Calu3 (cell line): ENCODE measurements at regions not wholly inside any gene's neighbourhood (a gene's known extent, or its start where the extent isn't known, plus 50 kb on each side); places are given as distances from the start of the nearest gene placed in this dataset.

Source experiments
- BruUV-seq: library from RNA; stranded (reverse); fragments of 400-500 nt; replicated peaks from 2 replicates; lab custom pipeline; 2021; lab: Mats Ljungman, UMichigan
- CTCF ChIA-PET: fragments of 300-600 bp; sonication (Branson Sonifier 250); formaldehyde crosslinking; loops from one replicate; lab custom pipeline; 2022; ENCODE audit warnings: antibody characterized with exemption; lab: Charles Lee
- DNase-seq: peaks from one replicate; pipeline ENCODE4 v3.0.0; 2022
- H3K27ac Mint-ChIP-seq: one replicate; pipeline ENCODE4 v1.8.0; 2022; ENCODE audit warnings: mixed read lengths; ENCODE audit not compliant: unreplicated experiment
- H3K27me3 Mint-ChIP-seq: one replicate; pipeline ENCODE4 v1.8.0; 2022; ENCODE audit warnings: mixed read lengths; ENCODE audit not compliant: unreplicated experiment
- H3K36me3 Mint-ChIP-seq: one replicate; pipeline ENCODE4 v1.8.0; 2022; ENCODE audit warnings: mild to moderate bottlenecking, moderate library complexity, mixed read lengths; ENCODE audit not compliant: insufficient read depth, unreplicated experiment
- H3K4me1 Mint-ChIP-seq: one replicate; pipeline ENCODE4 v1.8.0; 2022; ENCODE audit warnings: mild to moderate bottlenecking, low read depth, mixed read lengths; ENCODE audit not compliant: unreplicated experiment
- H3K4me3 Mint-ChIP-seq: one replicate; pipeline ENCODE4 v1.8.0; 2022; ENCODE audit warnings: mild to moderate bottlenecking, low read depth, moderate library complexity, mixed read lengths; ENCODE audit not compliant: unreplicated experiment
- H3K9me3 Mint-ChIP-seq: one replicate; pipeline ENCODE4 v1.8.0; 2022; ENCODE audit warnings: low read depth, mixed read lengths; ENCODE audit not compliant: unreplicated experiment
- intact Hi-C: fragments of 100-400 bp; cut with micrococcal nuclease; formaldehyde crosslinking; loops from one replicate; pipeline ENCODE4 v1.10.0; 2022; ENCODE audit not compliant: unreplicated experiment
- TF ChIP-seq, protein P1 (sequence below): fragments of 200-600 bp; IDR thresholded peaks from one replicate; pipeline ENCODE4 v1.8.0; 2022; ENCODE audit warnings: antibody characterized with exemption; ENCODE audit not compliant: unreplicated experiment

DNA sequence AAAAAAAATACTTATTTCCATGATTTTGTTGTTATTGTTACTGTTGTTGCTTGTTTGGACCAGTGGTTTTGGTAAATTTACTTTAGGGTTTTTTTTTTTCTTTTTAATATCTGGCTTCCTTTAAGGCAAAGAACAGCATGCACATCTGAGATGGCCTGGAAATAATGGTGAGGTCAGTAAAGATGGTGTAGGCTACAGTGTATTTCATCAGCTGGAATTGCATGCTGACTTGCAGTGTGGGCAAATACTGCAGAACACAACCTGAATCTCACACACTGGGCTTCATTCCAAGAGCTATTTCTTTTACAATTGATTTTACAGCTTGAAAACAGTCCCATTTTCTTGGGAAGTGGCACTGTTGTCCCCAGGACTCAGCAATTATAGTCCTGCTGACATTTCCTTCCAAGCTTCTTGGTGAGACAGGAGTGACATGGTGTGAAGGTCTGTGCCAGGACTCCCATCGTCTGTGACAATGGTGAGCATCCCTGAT is 376.1 kb upstream of the SOX11 start:
- H3K4me1 Mint-ChIP-seq: no peaks in the 10 kb centered on the region
- no peaks in the 10 kb centered on the region for H3K27me3 Mint-ChIP-seq
- no TSS peak for BruUV-seq
- TF ChIP-seq, protein P1, sequence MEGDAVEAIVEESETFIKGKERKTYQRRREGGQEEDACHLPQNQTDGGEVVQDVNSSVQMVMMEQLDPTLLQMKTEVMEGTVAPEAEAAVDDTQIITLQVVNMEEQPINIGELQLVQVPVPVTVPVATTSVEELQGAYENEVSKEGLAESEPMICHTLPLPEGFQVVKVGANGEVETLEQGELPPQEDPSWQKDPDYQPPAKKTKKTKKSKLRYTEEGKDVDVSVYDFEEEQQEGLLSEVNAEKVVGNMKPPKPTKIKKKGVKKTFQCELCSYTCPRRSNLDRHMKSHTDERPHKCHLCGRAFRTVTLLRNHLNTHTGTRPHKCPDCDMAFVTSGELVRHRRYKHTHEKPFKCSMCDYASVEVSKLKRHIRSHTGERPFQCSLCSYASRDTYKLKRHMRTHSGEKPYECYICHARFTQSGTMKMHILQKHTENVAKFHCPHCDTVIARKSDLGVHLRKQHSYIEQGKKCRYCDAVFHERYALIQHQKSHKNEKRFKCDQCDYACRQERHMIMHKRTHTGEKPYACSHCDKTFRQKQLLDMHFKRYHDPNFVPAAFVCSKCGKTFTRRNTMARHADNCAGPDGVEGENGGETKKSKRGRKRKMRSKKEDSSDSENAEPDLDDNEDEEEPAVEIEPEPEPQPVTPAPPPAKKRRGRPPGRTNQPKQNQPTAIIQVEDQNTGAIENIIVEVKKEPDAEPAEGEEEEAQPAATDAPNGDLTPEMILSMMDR: no peak
- H3K36me3 Mint-ChIP-seq: no peaks in the 10 kb centered on the region
- H3K27ac Mint-ChIP-seq: no peak overlapping the region
- CTCF ChIA-PET: no interaction called here
- intact Hi-C loops: no loop called here
- H3K9me3 Mint-ChIP-seq: peaks cover 15% of the 10 kb centered on the region
- no peak overlapping the region for H3K4me3 Mint-ChIP-seq
- no peak for DNase-seq

DNA sequence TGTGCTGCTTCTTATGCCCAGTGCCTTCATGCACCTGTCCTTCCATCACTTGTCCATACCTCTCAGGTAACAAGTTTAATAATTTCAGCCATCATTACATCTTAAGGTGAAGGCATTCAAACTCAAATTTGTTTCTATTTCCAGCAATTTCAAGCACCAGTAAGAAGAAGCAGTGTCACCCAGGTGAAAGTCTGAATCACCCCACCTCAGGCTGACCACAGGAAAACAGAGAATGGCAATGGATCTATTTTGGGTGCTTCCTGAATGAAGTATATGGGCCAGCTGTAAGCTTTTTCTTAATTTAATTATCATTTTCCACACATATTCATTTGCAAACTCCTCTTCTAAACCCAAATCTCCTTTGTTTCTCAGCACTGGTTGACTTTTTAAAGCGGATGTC is 372.7 kb upstream of the SOX11 start:
- no peaks in the 10 kb centered on the region for H3K36me3 Mint-ChIP-seq
- CTCF ChIA-PET: no interaction called here
- no TSS peak for BruUV-seq
- no peak overlapping the region for H3K27ac Mint-ChIP-seq
- no peak overlapping the region for H3K4me3 Mint-ChIP-seq
- no peaks in the 10 kb centered on the region for H3K27me3 Mint-ChIP-seq
- intact Hi-C loops: no loop called here
- no peaks in the 10 kb centered on the region for H3K4me1 Mint-ChIP-seq
- TF ChIP-seq, protein P1: no peak
- DNase-seq: no peak
- H3K9me3 Mint-ChIP-seq: peaks cover 12% of the 10 kb centered on the region

DNA sequence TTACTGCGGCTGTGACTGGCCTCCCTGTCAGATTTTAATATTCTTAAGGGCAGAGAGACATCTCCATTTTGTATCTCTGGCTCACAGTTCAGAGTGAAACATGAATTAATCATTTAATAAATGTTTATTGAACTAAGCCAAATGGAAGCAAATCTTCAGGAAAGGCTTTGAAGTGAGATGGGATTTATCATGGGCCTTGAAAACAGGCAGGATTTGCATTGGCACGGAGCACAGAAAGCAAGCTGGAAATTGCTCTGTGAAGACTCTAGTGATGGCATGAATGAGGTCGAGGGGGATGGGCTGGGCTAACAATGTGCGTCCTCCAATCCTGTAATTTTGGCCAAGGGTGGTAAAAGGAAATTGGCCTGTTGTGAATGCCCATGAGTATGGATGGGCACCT is 369.8 kb upstream of the SOX11 start:
- Mint-ChIP-seq H3K4me3 (no peak overlapping the region), H3K36me3 (no peaks in the 10 kb centered on the region), H3K4me1 (no peaks in the 10 kb centered on the region), H3K27me3 (no peaks in the 10 kb centered on the region), H3K27ac (no peak overlapping the region), H3K9me3 (peaks cover 18% of the 10 kb centered on the region)
- TF ChIP-seq, protein P1: no peak
- no peak for DNase-seq
- BruUV-seq: no TSS peak
- CTCF ChIA-PET: no interaction called here
- intact Hi-C loops: no loop called here

DNA sequence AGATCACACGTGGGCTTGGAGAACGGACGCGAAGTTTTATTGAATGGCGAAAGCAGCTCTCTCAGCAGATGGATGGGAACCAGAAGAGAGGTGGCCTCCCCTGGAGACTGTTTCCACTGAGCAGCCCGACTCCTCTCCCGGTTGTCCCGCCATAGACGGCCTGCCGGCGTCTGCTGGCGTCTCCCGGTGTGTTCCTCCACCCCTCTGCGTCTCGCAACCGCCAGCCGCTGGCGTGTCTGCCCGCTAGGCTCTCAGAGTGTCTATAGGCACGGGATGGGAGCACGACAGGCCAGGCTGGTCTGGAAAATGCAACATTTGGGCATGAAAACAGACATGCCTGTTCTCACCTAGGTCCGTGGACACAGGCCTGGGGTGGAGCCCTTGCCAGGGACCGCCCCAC is 366.7 kb upstream of the SOX11 start:
- no peak overlapping the region for H3K4me3 Mint-ChIP-seq
- H3K9me3 Mint-ChIP-seq: peaks cover 9% of the 10 kb centered on the region
- no peak overlapping the region for H3K27ac Mint-ChIP-seq
- no peaks in the 10 kb centered on the region for H3K27me3 Mint-ChIP-seq
- no peak for DNase-seq
- BruUV-seq: no TSS peak
- H3K36me3 Mint-ChIP-seq: no peaks in the 10 kb centered on the region
- H3K4me1 Mint-ChIP-seq: no peaks in the 10 kb centered on the region
- TF ChIP-seq, protein P1: no peak
- CTCF ChIA-PET: no interaction called here
- intact Hi-C loops: no loop called here
